ENCODE measurements at regions not wholly inside any gene's neighbourhood (a gene's known extent, or its start where the extent isn't known, plus 50 kb on each side); places are given as distances from the start of the nearest gene placed in this dataset.
"Not testable (repeated sequence)": the region's sequence is repeated elsewhere in the genome, so short reads cannot be mapped to it uniquely, and the experiment has no call there.

- no peak overlapping the region for H3K4me3 ChIP-seq (ENCODE audit: low read depth, low read length)
- no peak for TF ChIP-seq CTCF (IDR thresholded peaks at IDR 0.05; ENCODE audit: insufficient read depth, low read depth, low read length, missing control alignments)
- no peak for DNase-seq (ENCODE audit: low read depth)
Measured at GRCh38 chr18:30451981-30452380, 590.6 kb downstream of the DSC3 start.

DNA sequence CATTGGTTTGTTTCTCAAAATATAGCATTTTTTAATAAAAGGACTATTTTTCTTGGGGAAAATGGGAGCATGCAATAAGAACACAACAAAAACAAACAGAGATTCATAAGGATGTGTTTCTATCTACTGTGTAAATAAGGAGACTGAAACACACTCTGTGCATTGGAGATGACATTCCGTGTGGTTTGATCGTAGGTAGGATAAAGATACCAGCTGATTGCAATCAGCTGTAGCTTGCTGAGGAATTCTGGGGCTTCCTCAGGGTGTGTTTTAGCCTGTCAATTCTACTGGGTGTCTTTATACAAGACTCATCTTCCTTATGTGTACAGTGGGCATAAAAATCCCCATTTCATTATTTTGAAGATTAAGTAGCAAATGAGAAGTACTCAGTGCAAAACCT lies 591.6 kb downstream of the DSC3 start:
- TF ChIP-seq CTCF (IDR thresholded peaks at IDR 0.05; ENCODE audit: insufficient read depth, low read depth, low read length, missing control alignments) = no peak
- no peak overlapping the region for H3K4me3 ChIP-seq (ENCODE audit: low read depth, low read length)
- no peak for DNase-seq (ENCODE audit: low read depth)

GRCh38 chr18:30446605-30447004 lies 595.9 kb downstream of the DSC3 start:
- no peak overlapping the region for H3K4me3 ChIP-seq (ENCODE audit: low read depth, low read length)
- no peak for DNase-seq (ENCODE audit: low read depth)
- TF ChIP-seq CTCF (IDR thresholded peaks at IDR 0.05; ENCODE audit: insufficient read depth, low read depth, low read length, missing control alignments) = no peak

DNA sequence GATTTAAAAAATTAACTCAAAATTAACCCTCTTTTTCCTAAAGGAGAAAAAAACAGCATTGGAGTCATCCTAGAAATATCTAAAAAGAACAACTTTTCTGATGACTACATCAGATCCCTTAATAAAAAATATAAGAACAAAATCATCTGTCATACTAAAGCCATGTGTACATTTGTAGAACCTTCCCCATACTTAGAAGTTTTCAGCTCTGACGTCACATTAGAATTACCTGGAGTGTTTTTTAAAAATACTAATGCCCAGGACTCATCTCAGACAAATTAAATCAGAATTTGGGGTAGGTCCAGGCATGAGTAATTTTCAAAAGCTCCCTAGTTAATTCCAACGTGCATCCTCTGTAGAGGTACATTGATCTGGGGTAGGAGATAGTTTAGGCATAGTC lies 598.0 kb downstream of the DSC3 start:
- TF ChIP-seq CTCF (IDR thresholded peaks at IDR 0.05; ENCODE audit: insufficient read depth, low read depth, low read length, missing control alignments) = no peak
- H3K4me3 ChIP-seq (ENCODE audit: low read depth, low read length) = no peak overlapping the region
- no peak for DNase-seq (ENCODE audit: low read depth)

DNA sequence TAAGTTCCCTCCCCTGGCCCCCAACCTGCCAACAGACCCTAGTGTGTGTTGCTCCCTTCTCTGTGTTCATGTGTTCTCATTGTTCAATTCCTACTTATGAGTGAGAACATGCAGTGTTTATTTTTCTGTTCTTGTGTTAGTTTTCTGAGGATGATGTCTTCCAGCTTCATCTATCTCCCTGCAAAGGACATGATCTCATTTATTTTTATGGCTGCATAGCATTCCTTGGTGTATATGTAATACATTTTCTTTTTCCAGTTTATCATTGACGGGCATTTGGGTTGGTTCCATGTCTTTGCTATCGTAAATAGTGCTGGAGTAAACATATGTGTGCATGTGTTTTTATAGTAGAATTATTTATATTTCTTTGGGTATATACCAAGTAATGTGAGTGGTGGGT lies 602.2 kb downstream of the DSC3 start:
- no peak for TF ChIP-seq CTCF (IDR thresholded peaks at IDR 0.05; ENCODE audit: insufficient read depth, low read depth, low read length, missing control alignments)
- no peak overlapping the region for H3K4me3 ChIP-seq (ENCODE audit: low read depth, low read length)
- DNase-seq (ENCODE audit: low read depth) = no peak

DNA sequence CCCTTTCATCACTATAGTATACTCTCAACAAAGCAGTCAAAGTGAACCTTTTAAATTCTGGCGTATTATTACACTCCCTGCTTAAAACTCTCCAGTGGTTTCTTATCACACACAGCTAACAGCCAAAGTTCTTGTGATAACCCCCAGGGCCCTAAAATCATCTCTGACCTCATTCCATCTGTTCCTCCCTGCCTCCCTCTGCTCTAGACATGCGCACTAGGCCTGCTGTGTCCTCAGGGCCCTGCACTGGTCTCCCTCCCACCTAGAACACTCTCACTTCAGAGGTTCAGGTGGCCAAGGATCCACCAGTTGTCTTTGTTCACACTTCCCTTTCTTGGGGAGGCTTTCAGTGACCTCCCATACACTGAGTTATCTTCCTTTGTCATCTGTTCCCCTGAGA lies 603.4 kb downstream of the DSC3 start:
- DNase-seq (ENCODE audit: low read depth) = no peak
- H3K4me3 ChIP-seq (ENCODE audit: low read depth, low read length) = no peak overlapping the region
- TF ChIP-seq CTCF (IDR thresholded peaks at IDR 0.05; ENCODE audit: insufficient read depth, low read depth, low read length, missing control alignments) = no peak

GRCh38 chr18:30432349-30432748 lies 610.2 kb downstream of the DSC3 start:
- no peak overlapping the region for H3K4me3 ChIP-seq (ENCODE audit: low read depth, low read length)
- DNase-seq (ENCODE audit: low read depth) = no peak
- no peak for TF ChIP-seq CTCF (IDR thresholded peaks at IDR 0.05; ENCODE audit: insufficient read depth, low read depth, low read length, missing control alignments)

- not testable (repeated sequence) for DNase-seq (ENCODE audit: low read depth)
Measured at GRCh38 chr18:30419399-30419798, 623.1 kb downstream of the DSC3 start.

More at GRCh38 chr18:30419399-30419798, 623.1 kb downstream of the DSC3 start:
- H3K4me3 ChIP-seq (ENCODE audit: low read depth, low read length) = not testable (repeated sequence)

Measured in GM12865 (cell line).